Stimulated activated effector memory CD8-positive, alpha-beta T cell treated with anti-CD3 and anti-CD28 coated beads, Interleukin-12 subunit alpha, Interleukin-12 subunit beta, amount 100 ng/mL, for 72 hours (primary cell): ENCODE measurements at regions not wholly inside any gene's neighbourhood (a gene's known extent, or its start where the extent isn't known, plus 50 kb on each side); places are given as distances from the start of the nearest gene placed in this dataset.

Experiments used
- ATAC-seq: fragments of 150-1000 bp; cut with Tn5 transposase; 2 replicates; pipeline ENCODE4 v1.10.0; 2021
- DNase-seq, 2 donors: peaks; one replicate each; pipeline ENCODE4 v3.0.0; 2021 to 2022; ENCODE audit warnings: low spot score in 2 of 2
- H3K27ac Mint-ChIP-seq: one replicate; pipeline ENCODE4 v1.8.0; 2022; ENCODE audit warnings: mild to moderate bottlenecking, mixed read lengths
- H3K36me3 Mint-ChIP-seq: one replicate; pipeline ENCODE4 v1.8.0; 2022; ENCODE audit warnings: mild to moderate bottlenecking, mixed read lengths
- H3K4me1 Mint-ChIP-seq: one replicate; pipeline ENCODE4 v1.8.0; 2022; ENCODE audit warnings: mixed read lengths
- H3K4me3 Mint-ChIP-seq: one replicate; pipeline ENCODE4 v1.8.0; 2022; ENCODE audit warnings: mild to moderate bottlenecking, mixed read lengths
- H3K9me3 Mint-ChIP-seq: one replicate; pipeline ENCODE4 v1.8.0; 2022; ENCODE audit warnings: mixed read lengths

- no peak for DNase-seq
- Mint-ChIP-seq H3K27ac (no peak overlapping the region), H3K4me1 (no peaks in the 10 kb centered on the region), H3K4me3 (no peak overlapping the region), H3K9me3 (no peaks in the 10 kb centered on the region), H3K36me3 (no peaks in the 10 kb centered on the region)
- ATAC-seq: no peak
These were observed 166.0 kb upstream of the FRMD6 start for GRCh38 chr14:51485733-51486132.

- H3K4me1 Mint-ChIP-seq: no peaks in the 10 kb centered on the region
- ATAC-seq (no peak), DNase-seq (no peak)
- no peaks in the 10 kb centered on the region for H3K9me3 Mint-ChIP-seq
- H3K27ac Mint-ChIP-seq: no peak overlapping the region
- H3K36me3 Mint-ChIP-seq: no peaks in the 10 kb centered on the region
- no peak overlapping the region for H3K4me3 Mint-ChIP-seq
These were observed 163.9 kb upstream of the FRMD6 start for GRCh38 chr14:51487848-51488247.

- no peaks in the 10 kb centered on the region for H3K4me1 Mint-ChIP-seq
- H3K27ac Mint-ChIP-seq: no peak overlapping the region
These were observed 163.0 kb upstream of the FRMD6 start for GRCh38 chr14:51488569-51489220.

GRCh38 chr14:51490205-51490604 lies 161.5 kb upstream of the FRMD6 start:
- H3K4me1 Mint-ChIP-seq: no peaks in the 10 kb centered on the region
- no peak overlapping the region for H3K27ac Mint-ChIP-seq
- ATAC-seq (no peak), DNase-seq (no peak)
- H3K4me3 Mint-ChIP-seq: no peak overlapping the region
- no peaks in the 10 kb centered on the region for H3K9me3 Mint-ChIP-seq
- H3K36me3 Mint-ChIP-seq: no peaks in the 10 kb centered on the region

More at GRCh38 chr14:51488569-51489220, 163.0 kb upstream of the FRMD6 start:
- Mint-ChIP-seq H3K9me3 (no peaks in the 10 kb centered on the region), H3K36me3 (no peaks in the 10 kb centered on the region), H3K4me3 (no peak overlapping the region)
- ATAC-seq: no peak
- no peak for DNase-seq

GRCh38 chr14:51491036-51491545 lies 160.6 kb upstream of the FRMD6 start:
- no peaks in the 10 kb centered on the region for H3K36me3 Mint-ChIP-seq
- H3K4me1 Mint-ChIP-seq: no peaks in the 10 kb centered on the region
- no peak for ATAC-seq
- no peaks in the 10 kb centered on the region for H3K9me3 Mint-ChIP-seq
- no peak overlapping the region for H3K27ac Mint-ChIP-seq
- H3K4me3 Mint-ChIP-seq: no peak overlapping the region
- DNase-seq: no peak

GRCh38 chr14:51491776-51492175 lies 159.9 kb upstream of the FRMD6 start:
- no peak overlapping the region for H3K4me3 Mint-ChIP-seq
- H3K27ac Mint-ChIP-seq: no peak overlapping the region
- no peak for DNase-seq
- peak; percentile 19 for ATAC-seq
- H3K36me3 Mint-ChIP-seq: no peaks in the 10 kb centered on the region
- no peaks in the 10 kb centered on the region for H3K9me3 Mint-ChIP-seq
- H3K4me1 Mint-ChIP-seq: no peaks in the 10 kb centered on the region

GRCh38 chr14:51495319-51495718 lies 156.4 kb upstream of the FRMD6 start:
- DNase-seq: no peak
- Mint-ChIP-seq H3K27ac (no peak overlapping the region), H3K4me3 (no peak overlapping the region), H3K9me3 (no peaks in the 10 kb centered on the region), H3K4me1 (no peaks in the 10 kb centered on the region), H3K36me3 (no peaks in the 10 kb centered on the region)
- no peak for ATAC-seq

GRCh38 chr14:51498411-51499227 lies 153.1 kb upstream of the FRMD6 start:
- ATAC-seq: no peak
- Mint-ChIP-seq H3K4me1 (no peaks in the 10 kb centered on the region), H3K4me3 (no peak overlapping the region), H3K27ac (no peak overlapping the region), H3K36me3 (no peaks in the 10 kb centered on the region), H3K9me3 (peaks cover 5% of the 10 kb centered on the region)
- no peak for DNase-seq

- DNase-seq: no peak
- H3K4me1 Mint-ChIP-seq: no peaks in the 10 kb centered on the region
- peaks cover 5% of the 10 kb centered on the region for H3K9me3 Mint-ChIP-seq
- no peaks in the 10 kb centered on the region for H3K36me3 Mint-ChIP-seq
- no peak overlapping the region for H3K27ac Mint-ChIP-seq
- H3K4me3 Mint-ChIP-seq: no peak overlapping the region
- ATAC-seq: no peak
These were observed 150.9 kb upstream of the FRMD6 start for GRCh38 chr14:51500776-51501175.

GRCh38 chr14:51501746-51502145 lies 150.0 kb upstream of the FRMD6 start:
- H3K27ac Mint-ChIP-seq: no peak overlapping the region
- H3K4me1 Mint-ChIP-seq: no peaks in the 10 kb centered on the region
- ATAC-seq (no peak), DNase-seq (no peak)
- H3K36me3 Mint-ChIP-seq: no peaks in the 10 kb centered on the region
- no peak overlapping the region for H3K4me3 Mint-ChIP-seq
- peaks cover 5% of the 10 kb centered on the region for H3K9me3 Mint-ChIP-seq

GRCh38 chr14:51504669-51505068 lies 147.0 kb upstream of the FRMD6 start:
- no peak overlapping the region for H3K27ac Mint-ChIP-seq
- ATAC-seq (no peak), DNase-seq (no peak)
- no peaks in the 10 kb centered on the region for H3K4me1 Mint-ChIP-seq
- no peaks in the 10 kb centered on the region for H3K36me3 Mint-ChIP-seq
- no peak overlapping the region for H3K4me3 Mint-ChIP-seq
- peaks cover 5% of the 10 kb centered on the region for H3K9me3 Mint-ChIP-seq

- ATAC-seq (no peak), DNase-seq (no peak)
- H3K9me3 Mint-ChIP-seq: peaks cover 1% of the 10 kb centered on the region
- no peak overlapping the region for H3K27ac Mint-ChIP-seq
- H3K36me3 Mint-ChIP-seq: no peaks in the 10 kb centered on the region
- H3K4me1 Mint-ChIP-seq: no peaks in the 10 kb centered on the region
- no peak overlapping the region for H3K4me3 Mint-ChIP-seq
These were observed 144.2 kb upstream of the FRMD6 start for GRCh38 chr14:51507511-51507905.

- Mint-ChIP-seq H3K36me3 (no peaks in the 10 kb centered on the region), H3K27ac (no peak overlapping the region), H3K9me3 (no peaks in the 10 kb centered on the region), H3K4me1 (no peaks in the 10 kb centered on the region), H3K4me3 (no peak overlapping the region)
- DNase-seq: no peak
- ATAC-seq: no peak
These were observed 143.7 kb upstream of the FRMD6 start for GRCh38 chr14:51507906-51508511.

- H3K4me3 Mint-ChIP-seq: no peak overlapping the region
- H3K9me3 Mint-ChIP-seq: no peaks in the 10 kb centered on the region
- H3K36me3 Mint-ChIP-seq: no peaks in the 10 kb centered on the region
- no peak for ATAC-seq
- H3K4me1 Mint-ChIP-seq: no peaks in the 10 kb centered on the region
- no peak for DNase-seq
- no peak overlapping the region for H3K27ac Mint-ChIP-seq
These were observed 140.4 kb upstream of the FRMD6 start for GRCh38 chr14:51511265-51511664.

- Mint-ChIP-seq H3K9me3 (no peaks in the 10 kb centered on the region), H3K4me1 (no peaks in the 10 kb centered on the region), H3K27ac (no peak overlapping the region), H3K4me3 (no peak overlapping the region), H3K36me3 (no peaks in the 10 kb centered on the region)
- no peak for DNase-seq
- ATAC-seq: no peak
These were observed 139.4 kb upstream of the FRMD6 start for GRCh38 chr14:51512316-51512715.

- Mint-ChIP-seq H3K36me3 (no peaks in the 10 kb centered on the region), H3K4me1 (no peaks in the 10 kb centered on the region), H3K4me3 (no peak overlapping the region), H3K9me3 (no peaks in the 10 kb centered on the region), H3K27ac (no peak overlapping the region)
- ATAC-seq: no peak
- no peak for DNase-seq
These were observed 138.4 kb upstream of the FRMD6 start for GRCh38 chr14:51513281-51513680.
